H9 (cell line): ENCODE measurements at regions not wholly inside any gene's neighbourhood (a gene's known extent, or its start where the extent isn't known, plus 50 kb on each side); places are given as distances from the start of the nearest gene placed in this dataset.

Experiments
- DNase-seq: peaks from one replicate; pipeline ENCODE4 v3.0.0-alpha.2; 2017
- H2AFZ ChIP-seq: one replicate; pipeline ENCODE4 v1.6.1; 2013; ENCODE audit warnings: mild to moderate bottlenecking, low read length, control low read depth, moderate library complexity
- H2AK5ac ChIP-seq: 2 replicates; pipeline ENCODE4 v1.6.1; 2013; ENCODE audit warnings: low read length, control low read depth, mixed read lengths; ENCODE audit not compliant: insufficient read length
- H2BK120ac ChIP-seq: one replicate; pipeline ENCODE4 v1.6.1; 2013; ENCODE audit warnings: low read depth, mild to moderate bottlenecking, low read length, control low read depth, inconsistent platforms; ENCODE audit not compliant: poor library complexity, severe bottlenecking
- H2BK12ac ChIP-seq: 2 replicates; pipeline ENCODE4 v1.6.1; 2013; ENCODE audit warnings: low read length, control low read depth, mixed read lengths, low read depth; ENCODE audit not compliant: insufficient read length
- H2BK15ac ChIP-seq: 2 replicates; pipeline ENCODE4 v1.6.1; 2013; ENCODE audit warnings: low read depth, low read length, control low read depth
- H2BK20ac ChIP-seq: one replicate; pipeline ENCODE4 v1.6.1; 2013; ENCODE audit warnings: low read depth, mild to moderate bottlenecking, low read length, control low read depth, inconsistent platforms; ENCODE audit not compliant: poor library complexity, severe bottlenecking
- H2BK5ac ChIP-seq: 2 replicates; pipeline ENCODE4 v1.6.1; 2013; ENCODE audit warnings: low read length, control low read depth, mixed read lengths; ENCODE audit not compliant: insufficient read length
- H3K14ac ChIP-seq: 2 replicates; pipeline ENCODE4 v1.6.1; 2013; ENCODE audit warnings: low read length, control low read depth; ENCODE audit not compliant: insufficient read depth
- H3K18ac ChIP-seq: 2 replicates; pipeline ENCODE4 v1.6.1; 2013; ENCODE audit warnings: low read depth, mild to moderate bottlenecking, mixed read lengths, low read length, control low read depth; ENCODE audit not compliant: insufficient read length
- H3K23ac ChIP-seq: 2 replicates; pipeline ENCODE4 v1.6.1; 2013; ENCODE audit warnings: low read length, control low read depth, mixed read lengths, low read depth; ENCODE audit not compliant: insufficient read length
- H3K23me2 ChIP-seq: 2 replicates; pipeline ENCODE4 v1.6.1; 2013; ENCODE audit warnings: low read depth, mild to moderate bottlenecking, mixed read lengths, low read length, control low read depth; ENCODE audit not compliant: insufficient read length, poor library complexity, severe bottlenecking
- H3K27ac ChIP-seq: 2 replicates; pipeline ENCODE4 v1.5.1; 2013; ENCODE audit warnings: low read length, control low read depth, mixed read lengths, low read depth; ENCODE audit not compliant: insufficient read length
- H3K27me3 ChIP-seq: 2 replicates; pipeline ENCODE4 v1.6.1; 2013; ENCODE audit warnings: low read length, control low read depth, inconsistent platforms; ENCODE audit not compliant: insufficient read depth
- H3K4ac ChIP-seq: 2 replicates; pipeline ENCODE4 v1.6.1; 2013; ENCODE audit warnings: low read depth, mild to moderate bottlenecking, control low read depth, inconsistent platforms, low read length, moderate library complexity
- H3K4me1 ChIP-seq: 2 replicates; pipeline ENCODE4 v1.6.1; 2013; ENCODE audit warnings: low read length, control low read depth, inconsistent platforms; ENCODE audit not compliant: insufficient read depth
- H3K4me2 ChIP-seq: 2 replicates; pipeline ENCODE4 v1.6.1; 2013; ENCODE audit warnings: low read length, control low read depth, mixed read lengths; ENCODE audit not compliant: insufficient read length, insufficient read depth
- H3K56ac ChIP-seq: 2 replicates; pipeline ENCODE4 v1.6.1; 2013; ENCODE audit warnings: low read depth, mild to moderate bottlenecking, mixed read lengths, low read length, control low read depth; ENCODE audit not compliant: insufficient read length
- H3K79me1 ChIP-seq: 2 replicates; pipeline ENCODE4 v1.6.1; 2013; ENCODE audit warnings: low read depth, mild to moderate bottlenecking, moderate library complexity, low read length, control low read depth, inconsistent platforms; ENCODE audit not compliant: insufficient read depth, poor library complexity, severe bottlenecking
- H3K79me2 ChIP-seq: 2 replicates; pipeline ENCODE4 v1.6.1; 2013; ENCODE audit warnings: low read length, control low read depth, inconsistent platforms; ENCODE audit not compliant: insufficient read depth
- H3K9ac ChIP-seq: 2 replicates; pipeline ENCODE4 v1.6.1; 2013; ENCODE audit warnings: low read length, control low read depth, mixed read lengths; ENCODE audit not compliant: insufficient read length; ENCODE audit errors: extremely low read depth
- H3K9me3 ChIP-seq: one replicate; pipeline ENCODE4 v1.6.1; 2013; ENCODE audit warnings: low read depth, low read length, inconsistent platforms; ENCODE audit not compliant: control insufficient read depth
- H3T11ph ChIP-seq: one replicate; pipeline ENCODE4 v1.6.1; 2013; ENCODE audit warnings: mild to moderate bottlenecking, low read length, control low read depth, inconsistent platforms
- H4K20me1 ChIP-seq: one replicate; pipeline ENCODE4 v1.6.1; 2013; ENCODE audit not compliant: control insufficient read depth, insufficient read length, insufficient read depth
- H4K5ac ChIP-seq: 2 replicates; pipeline ENCODE4 v1.6.1; 2013; ENCODE audit warnings: low read depth, mild to moderate bottlenecking, mixed read lengths, low read length, control low read depth; ENCODE audit not compliant: insufficient read length
- H4K8ac ChIP-seq: replicated peaks from 2 replicates; pipeline ENCODE4 v1.6.1; 2013; ENCODE audit warnings: low read length, control low read depth, mixed read lengths, low read depth; ENCODE audit not compliant: insufficient read length
- H4K91ac ChIP-seq: 2 replicates; pipeline ENCODE4 v1.6.1; 2013; ENCODE audit warnings: low read depth, mild to moderate bottlenecking, moderate library complexity, mixed read lengths, low read length, control low read depth; ENCODE audit not compliant: insufficient read length
- H3K27ac Mint-ChIP-seq, 3 experiments: 2 replicates in 2 of 3; 3 replicates in 1 of 3; pipeline ENCODE4 v1.8.0; 2020 to 2021; ENCODE audit warnings: mixed read lengths in 3 of 3, mild to moderate bottlenecking in 1 of 3, moderate library complexity in 1 of 3
- H3K27me3 Mint-ChIP-seq: 2 replicates; pipeline ENCODE4 v1.8.0; 2021; ENCODE audit warnings: low read depth, mild to moderate bottlenecking, moderate library complexity, mixed read lengths
- H3K36me3 Mint-ChIP-seq, 3 experiments: 2 replicates in 2 of 3; 3 replicates in 1 of 3; pipeline ENCODE4 v1.8.0; 2020 to 2021; ENCODE audit warnings: low read depth in 3 of 3, mixed read lengths in 3 of 3; ENCODE audit not compliant: insufficient read depth in 1 of 3
- H3K4me1 Mint-ChIP-seq, 2 experiments: 2 replicates each; pipeline ENCODE4 v1.8.0; 2020; ENCODE audit warnings: mixed read lengths in 2 of 2
- H3K4me3 Mint-ChIP-seq, 2 experiments: 2 replicates in 1 of 2; 3 replicates in 1 of 2; pipeline ENCODE4 v1.8.0; 2020 to 2021; ENCODE audit warnings: mild to moderate bottlenecking in 2 of 2, mixed read lengths in 2 of 2, moderate library complexity in 1 of 2
- H3K9me3 Mint-ChIP-seq, 2 experiments: 2 replicates in 1 of 2; 3 replicates in 1 of 2; pipeline ENCODE4 v1.8.0; 2020; ENCODE audit warnings: mild to moderate bottlenecking in 2 of 2, mixed read lengths in 2 of 2, moderate library complexity in 1 of 2
- WGBS: extraction: QIAGEN DNeasy Blood & Tissue Kit; methylation state at CpG from one replicate; pipeline ENCODE4 v1.1.7; 2013; ENCODE audit warnings: missing lambda C conversion rate, low lambda C conversion rate, mixed read lengths; ENCODE audit not compliant: insufficient read length; ENCODE audit errors: extremely low coverage; 5-methylcytosine and 5-hydroxymethylcytosine counted together
- TF ChIP-seq, protein P1 (sequence below): fragments of 200-600 bp; sonication (generic); conservative IDR thresholded peaks from 3 replicates; pipeline ENCODE4 v1.8.0; 2021; ENCODE audit warnings: antibody characterized with exemption, mild to moderate bottlenecking

DNA sequence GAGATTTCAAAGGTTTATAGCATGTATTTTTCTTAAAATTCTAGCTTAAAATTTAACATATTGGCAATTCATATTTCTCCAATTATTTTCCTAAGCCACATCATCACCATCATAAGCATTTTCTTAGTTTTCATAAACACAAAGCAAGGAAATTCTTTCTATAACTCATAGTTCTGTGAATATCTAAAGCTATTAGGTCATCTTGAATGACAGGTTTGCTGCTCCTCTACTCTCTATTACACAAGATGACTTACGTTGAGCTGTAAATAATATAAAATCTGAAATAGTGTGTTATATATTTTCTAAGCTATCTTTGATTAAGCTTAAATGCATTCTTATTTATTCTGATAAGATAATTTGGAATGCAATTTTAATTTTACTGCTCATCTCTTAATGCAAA is 984.6 kb upstream of the CNTNAP5 start:
- no peak overlapping the region for H2BK20ac ChIP-seq
- no peak overlapping the region for H3K27ac ChIP-seq
- no CpG with 5 or more reads among the region's 1 CpG for WGBS
- Mint-ChIP-seq H3K4me3 (no peak overlapping the region), H3K9me3 (peaks cover 9 to 14% of the 10 kb centered on the region in 2 experiments), H3K27ac (no peak overlapping the region), H3K4me1 (no peaks in the 10 kb centered on the region), H3K27me3 (no peaks in the 10 kb centered on the region), H3K36me3 (peaks cover 4 to 14% (median 6%) of the 10 kb centered on the region in 3 experiments)
- no peaks in the 10 kb centered on the region for H3K79me1 ChIP-seq
- no peak overlapping the region for H4K5ac ChIP-seq
- no peak overlapping the region for H3K56ac ChIP-seq
- H4K91ac ChIP-seq, result no peak overlapping the region
- no peak overlapping the region for H3K4me2 ChIP-seq
- no peaks in the 10 kb centered on the region for H3K23me2 ChIP-seq
- H3K79me2 ChIP-seq, result no peaks in the 10 kb centered on the region
- no peak overlapping the region for H2BK15ac ChIP-seq
- no peak overlapping the region for H2BK120ac ChIP-seq
- H3K9ac ChIP-seq, result no peak overlapping the region
- no peak overlapping the region for H3T11ph ChIP-seq
- DNase-seq, result no peak
- no peak overlapping the region for H4K8ac ChIP-seq
- H3K4ac ChIP-seq, result no peak overlapping the region
- H3K18ac ChIP-seq, result no peak overlapping the region
- no peak overlapping the region for H2AFZ ChIP-seq
- no peak overlapping the region for H2BK5ac ChIP-seq
- H3K23ac ChIP-seq, result no peak overlapping the region
- TF ChIP-seq, protein P1, sequence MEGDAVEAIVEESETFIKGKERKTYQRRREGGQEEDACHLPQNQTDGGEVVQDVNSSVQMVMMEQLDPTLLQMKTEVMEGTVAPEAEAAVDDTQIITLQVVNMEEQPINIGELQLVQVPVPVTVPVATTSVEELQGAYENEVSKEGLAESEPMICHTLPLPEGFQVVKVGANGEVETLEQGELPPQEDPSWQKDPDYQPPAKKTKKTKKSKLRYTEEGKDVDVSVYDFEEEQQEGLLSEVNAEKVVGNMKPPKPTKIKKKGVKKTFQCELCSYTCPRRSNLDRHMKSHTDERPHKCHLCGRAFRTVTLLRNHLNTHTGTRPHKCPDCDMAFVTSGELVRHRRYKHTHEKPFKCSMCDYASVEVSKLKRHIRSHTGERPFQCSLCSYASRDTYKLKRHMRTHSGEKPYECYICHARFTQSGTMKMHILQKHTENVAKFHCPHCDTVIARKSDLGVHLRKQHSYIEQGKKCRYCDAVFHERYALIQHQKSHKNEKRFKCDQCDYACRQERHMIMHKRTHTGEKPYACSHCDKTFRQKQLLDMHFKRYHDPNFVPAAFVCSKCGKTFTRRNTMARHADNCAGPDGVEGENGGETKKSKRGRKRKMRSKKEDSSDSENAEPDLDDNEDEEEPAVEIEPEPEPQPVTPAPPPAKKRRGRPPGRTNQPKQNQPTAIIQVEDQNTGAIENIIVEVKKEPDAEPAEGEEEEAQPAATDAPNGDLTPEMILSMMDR, result no peak
- H4K20me1 ChIP-seq, result no peaks in the 10 kb centered on the region
- H2AK5ac ChIP-seq, result no peak overlapping the region
- no peaks in the 10 kb centered on the region for H3K4me1 ChIP-seq
- H2BK12ac ChIP-seq, result no peak overlapping the region
- H3K14ac ChIP-seq, result no peak overlapping the region
- no peaks in the 10 kb centered on the region for H3K9me3 ChIP-seq
- no peaks in the 10 kb centered on the region for H3K27me3 ChIP-seq
